Gastrocnemius medialis (tissue), 4 donors: ENCODE measurements at regions not wholly inside any gene's neighbourhood (a gene's known extent, or its start where the extent isn't known, plus 50 kb on each side); places are given as distances from the start of the nearest gene placed in this dataset.
A peak's percentile ranks its signal among the peaks of the same experiment; 100 is the strongest.

Experiments used
- ATAC-seq, 2 donors: fragments of 150-250 bp; one replicate each; pipeline ENCODE4 v1.9.1; 2016
- DNase-seq, 2 donors: peaks; one replicate each; pipeline ENCODE4 v3.0.0-alpha.2; 2019
- H3K27ac ChIP-seq, 4 donors: fragments of 200-600 bp; sonication (generic); 1 replicate in 1 of 4; 2 replicates in 3 of 4; pipeline ENCODE4 v1.5.1; 2016 to 2018; ENCODE audit warnings: mild to moderate bottlenecking in 2 of 4, moderate library complexity in 1 of 4
- H3K27me3 ChIP-seq, 3 donors: fragments of 200-600 bp; sonication (generic) in 2 of 3; 1 replicate in 1 of 3; 2 replicates in 2 of 3; pipeline versions ENCODE4 v1.5.1 to v1.6.0; 2016 to 2019; ENCODE audit warnings: mild to moderate bottlenecking in 1 of 3, moderate library complexity in 1 of 3
- H3K36me3 ChIP-seq, 2 donors: fragments of 200-600 bp; sonication (generic) in 1 of 2; one replicate each; pipeline ENCODE4 v1.5.1; 2017 to 2018
- H3K4me1 ChIP-seq, 2 donors: fragments of 200-600 bp; sonication (generic) in 1 of 2; one replicate each; pipeline ENCODE4 v1.5.1; 2016 to 2017; ENCODE audit warnings: mild to moderate bottlenecking in 2 of 2
- H3K4me3 ChIP-seq, 4 donors: fragments of 200-600 bp; sonication (generic) in 3 of 4; 1 replicate in 1 of 4; 2 replicates in 3 of 4; pipeline ENCODE4 v1.5.1; 2016 to 2019; ENCODE audit warnings: mild to moderate bottlenecking in 2 of 4
- H3K9me3 ChIP-seq, 3 donors: fragments of 200-600 bp; sonication (generic) in 2 of 3; 1 replicate in 1 of 3; 2 replicates in 2 of 3; pipeline ENCODE4 v1.5.1; 2016 to 2019
- POLR2A ChIP-seq, 2 donors: fragments of 450-650 bp; IDR thresholded peaks; one replicate each; pipeline ENCODE4 v1.6.1; 2017; ENCODE audit warnings: antibody characterized with exemption in 2 of 2, mild to moderate bottlenecking in 2 of 2, moderate library complexity in 2 of 2
- in situ Hi-C, 4 donors: fragments of 200-750 bp; cut with MboI; loops; one replicate each; pipeline versions ENCODE4 v1.15.0 to v1.8.0; 2017; ENCODE audit warnings: low sequenced_read_pairs in 4 of 4
- intact Hi-C: fragments of 100-400 bp; cut with DNase I; formaldehyde crosslinking; loops from one replicate; pipeline ENCODE4 v1.15.1; 2023; ENCODE audit warnings: low total_unique reads
- TF ChIP-seq, protein P1 (sequence below), 5 experiments: fragments of 450-650 bp in 3 of 5; fragments of 200-600 bp in 2 of 5; sonication (generic) in 2 of 5; IDR thresholded peaks in 4 of 5; conservative IDR thresholded peaks in 1 of 5; 1 replicate in 4 of 5; 2 replicates in 1 of 5; pipeline ENCODE4 v1.5.1; 2016 to 2019; ENCODE audit warnings: antibody characterized with exemption in 5 of 5, mild to moderate bottlenecking in 3 of 5, moderate library complexity in 3 of 5

DNA sequence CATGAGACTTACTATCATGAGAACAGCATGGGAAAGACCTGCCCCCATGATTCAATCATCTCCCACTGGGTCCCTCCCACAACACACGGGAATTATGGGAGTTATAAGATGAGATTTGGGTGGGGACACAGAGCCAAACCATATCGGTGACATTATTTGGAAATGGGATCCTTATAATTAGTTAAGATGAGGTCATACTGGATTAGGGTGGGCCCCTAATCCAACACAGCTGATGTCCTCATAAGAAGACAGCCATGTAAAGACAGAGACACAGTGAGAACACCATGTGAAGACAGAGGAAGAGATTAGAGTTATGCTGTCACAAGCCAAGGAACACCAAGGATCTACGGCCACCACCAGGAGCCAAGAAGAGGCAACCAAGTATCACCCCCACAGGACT, 161.7 kb downstream of the SPTSSA start:
- DNase-seq = no peak
- Histone ChIP-seq H3K4me3 (no peak overlapping the region), H3K27me3 (no peaks in the 10 kb centered on the region), H3K36me3 (no peaks in the 10 kb centered on the region), H3K27ac (no peak overlapping the region), H3K9me3 (no peaks in the 10 kb centered on the region), H3K4me1 (peaks cover 0 to 9% of the 10 kb centered on the region in 2 donors)
- no peak for TF ChIP-seq POLR2A (IDR thresholded peaks at IDR 0.05)
- TF ChIP-seq, protein P1, sequence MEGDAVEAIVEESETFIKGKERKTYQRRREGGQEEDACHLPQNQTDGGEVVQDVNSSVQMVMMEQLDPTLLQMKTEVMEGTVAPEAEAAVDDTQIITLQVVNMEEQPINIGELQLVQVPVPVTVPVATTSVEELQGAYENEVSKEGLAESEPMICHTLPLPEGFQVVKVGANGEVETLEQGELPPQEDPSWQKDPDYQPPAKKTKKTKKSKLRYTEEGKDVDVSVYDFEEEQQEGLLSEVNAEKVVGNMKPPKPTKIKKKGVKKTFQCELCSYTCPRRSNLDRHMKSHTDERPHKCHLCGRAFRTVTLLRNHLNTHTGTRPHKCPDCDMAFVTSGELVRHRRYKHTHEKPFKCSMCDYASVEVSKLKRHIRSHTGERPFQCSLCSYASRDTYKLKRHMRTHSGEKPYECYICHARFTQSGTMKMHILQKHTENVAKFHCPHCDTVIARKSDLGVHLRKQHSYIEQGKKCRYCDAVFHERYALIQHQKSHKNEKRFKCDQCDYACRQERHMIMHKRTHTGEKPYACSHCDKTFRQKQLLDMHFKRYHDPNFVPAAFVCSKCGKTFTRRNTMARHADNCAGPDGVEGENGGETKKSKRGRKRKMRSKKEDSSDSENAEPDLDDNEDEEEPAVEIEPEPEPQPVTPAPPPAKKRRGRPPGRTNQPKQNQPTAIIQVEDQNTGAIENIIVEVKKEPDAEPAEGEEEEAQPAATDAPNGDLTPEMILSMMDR (IDR thresholded peaks at IDR 0.05 in 4 of 5, conservative IDR thresholded peaks at IDR 0.05 in 1 of 5) = no peak
- intact Hi-C loops = loop anchor here (5.0 kb wide), 1 partner anchor 73 kb away; no protein-coding TSS in a partner anchor
- ATAC-seq = no peak
- in situ Hi-C loops = loop anchor here in 3 of 4 donors (10.0 to 25.0 kb wide), 2 partner anchors 456 to 1713 kb away; no protein-coding TSS in a partner anchor

DNA sequence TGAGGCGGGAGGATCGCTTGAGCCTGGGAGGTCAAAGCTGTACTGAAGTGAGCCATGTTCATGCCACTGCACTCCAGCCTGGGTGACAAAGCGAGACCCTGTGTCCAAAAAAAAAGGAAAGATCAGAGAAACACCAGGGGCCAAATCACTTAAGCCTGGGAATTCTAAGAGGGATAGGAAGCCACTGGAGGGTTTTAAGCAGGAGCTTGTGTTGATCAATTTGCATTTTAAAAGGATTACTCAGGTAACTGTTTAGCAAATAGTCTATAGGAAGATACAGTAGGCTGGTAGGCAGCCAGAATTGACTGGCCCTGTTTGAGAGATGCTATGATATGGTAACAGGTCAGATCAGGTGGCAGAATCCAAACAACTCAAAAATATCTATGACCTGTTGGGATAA, 162.7 kb downstream of the SPTSSA start:
- DNase-seq = no peak
- Histone ChIP-seq H3K9me3 (no peaks in the 10 kb centered on the region), H3K4me1 (peaks cover 0 to 9% of the 10 kb centered on the region in 2 donors), H3K27ac (no peak overlapping the region), H3K4me3 (no peak overlapping the region), H3K36me3 (no peaks in the 10 kb centered on the region), H3K27me3 (no peaks in the 10 kb centered on the region)
- intact Hi-C loops (no loop called here), in situ Hi-C loops (no loop called here)
- no peak for TF ChIP-seq POLR2A (IDR thresholded peaks at IDR 0.05)
- TF ChIP-seq, protein P1 (IDR thresholded peaks at IDR 0.05 in 4 of 5, conservative IDR thresholded peaks at IDR 0.05 in 1 of 5) = no peak
- no peak for ATAC-seq

DNA sequence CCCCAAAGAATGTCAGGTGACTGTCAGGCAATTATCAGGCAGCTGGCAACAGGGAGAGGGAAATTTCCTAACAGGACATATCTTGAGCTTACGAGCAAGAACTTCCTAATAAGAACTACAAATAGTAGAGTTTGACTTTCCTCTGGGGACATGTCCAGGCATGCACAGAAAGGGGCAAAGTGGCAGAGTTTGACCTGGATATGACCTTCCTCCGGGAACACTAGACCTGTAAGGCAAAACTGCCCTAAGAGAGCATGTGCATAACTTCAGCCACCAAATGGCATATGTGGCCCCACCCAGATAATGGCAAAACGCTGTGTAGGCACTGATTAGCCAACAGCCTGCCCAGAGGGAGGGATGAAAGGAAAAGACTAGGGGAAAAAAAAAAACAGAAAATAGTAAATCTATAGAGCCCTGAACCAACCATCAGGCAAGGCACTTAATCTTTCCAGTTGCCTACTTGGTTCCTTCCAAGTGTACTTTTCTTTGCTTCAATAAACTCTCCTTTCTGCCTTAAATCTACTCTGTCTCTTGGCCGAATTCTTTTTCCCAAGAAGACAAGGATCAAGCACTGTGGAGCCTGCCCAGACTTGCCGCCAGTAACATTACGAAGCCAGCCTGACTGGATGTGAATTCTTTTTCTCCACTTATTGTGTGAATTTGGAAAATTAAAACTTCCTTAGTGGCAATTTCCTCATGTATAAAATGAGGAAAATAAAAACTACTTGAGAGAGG, 164.1 kb downstream of the SPTSSA start:
- in situ Hi-C loops (no loop called here), intact Hi-C loops (no loop called here)
- no peaks in the 10 kb centered on the region for H3K36me3 ChIP-seq
- no peak for DNase-seq
- H3K4me3 ChIP-seq = no peak overlapping the region
- no peak for TF ChIP-seq POLR2A (IDR thresholded peaks at IDR 0.05)
- TF ChIP-seq, protein P1 (IDR thresholded peaks at IDR 0.05 in 4 of 5, conservative IDR thresholded peaks at IDR 0.05 in 1 of 5) = no peak
- no peaks in the 10 kb centered on the region for H3K27me3 ChIP-seq
- H3K4me1 ChIP-seq = peaks cover 0 to 7% of the 10 kb centered on the region in 2 donors
- ATAC-seq = peak in 1 of 2 donors; percentile 18
- no peak overlapping the region for H3K27ac ChIP-seq
- no peaks in the 10 kb centered on the region for H3K9me3 ChIP-seq

DNA sequence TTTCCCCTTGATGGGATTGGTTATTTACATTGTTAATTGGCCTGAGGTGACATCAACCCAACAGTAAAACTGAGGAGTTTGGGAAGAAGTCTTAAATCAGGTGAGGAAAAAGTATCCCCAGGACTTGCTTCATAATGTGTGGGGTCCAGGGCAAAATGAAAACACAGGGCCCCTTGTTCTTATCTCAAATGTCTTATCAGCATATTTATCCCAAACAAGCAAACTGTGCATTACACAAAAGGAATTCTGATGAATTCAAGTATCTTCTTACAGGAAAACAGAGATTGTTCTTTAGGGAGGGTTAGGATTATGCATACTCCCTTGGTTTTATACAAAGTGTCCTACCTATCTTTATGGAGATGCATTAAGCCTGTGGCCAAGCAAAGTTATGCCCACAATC, 178.4 kb downstream of the SPTSSA start:
- intact Hi-C loops (no loop called here), in situ Hi-C loops (no loop called here)
- TF ChIP-seq POLR2A (IDR thresholded peaks at IDR 0.05) = no peak
- TF ChIP-seq, protein P1 (IDR thresholded peaks at IDR 0.05 in 4 of 5, conservative IDR thresholded peaks at IDR 0.05 in 1 of 5) = no peak
- Histone ChIP-seq H3K27me3 (no peaks in the 10 kb centered on the region), H3K4me1 (no peaks in the 10 kb centered on the region), H3K4me3 (no peak overlapping the region), H3K27ac (no peak overlapping the region), H3K9me3 (no peaks in the 10 kb centered on the region), H3K36me3 (no peaks in the 10 kb centered on the region)
- no peak for ATAC-seq
- no peak for DNase-seq
